ENCODE measurements at regions not wholly inside any gene's neighbourhood (a gene's known extent, or its start where the extent isn't known, plus 50 kb on each side); places are given as distances from the start of the nearest gene placed in this dataset.

DNA sequence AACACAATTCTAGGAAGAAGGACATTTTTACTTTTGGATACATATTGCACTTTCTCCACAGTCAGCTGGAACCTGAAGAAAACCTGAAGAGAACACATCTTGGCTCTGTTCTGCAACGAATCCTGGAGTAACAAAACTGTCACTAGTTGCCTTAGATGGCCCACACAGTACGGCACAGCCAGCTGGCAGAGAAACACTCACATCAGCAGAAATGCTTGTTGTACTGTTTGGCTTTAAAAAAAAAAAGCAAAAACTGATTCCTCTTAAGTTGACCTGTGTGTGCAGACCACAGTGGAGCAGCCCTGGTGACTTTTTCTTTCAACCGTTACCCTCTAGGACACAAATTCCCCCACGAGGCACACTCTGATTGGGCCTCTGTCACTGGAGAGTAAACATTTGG is 152.3 kb upstream of the TWIST2 start:
- Histone ChIP-seq H3K4me3 (ENCODE audit: low read depth, low read length) (no peak overlapping the region), H3K36me3 (ENCODE audit: control insufficient read depth, insufficient read depth, low read length) (no peaks in the 10 kb centered on the region), H3K27me3 (ENCODE audit: control insufficient read depth, insufficient read depth, low read length) (no peaks in the 10 kb centered on the region), H3K4me1 (ENCODE audit: control insufficient read depth, insufficient read depth, low read length, poor library complexity, severe bottlenecking) (no peaks in the 10 kb centered on the region), H3K27ac (ENCODE audit: insufficient read depth, low read length, poor library complexity, severe bottlenecking) (no peak overlapping the region), H3K9me3 (ENCODE audit: control insufficient read depth in 2 of 2, low read length in 2 of 2) (no peaks in the 10 kb centered on the region)
- Mint-ChIP-seq H3K27ac (no peak overlapping the region), H3K4me1 (no peaks in the 10 kb centered on the region), H3K27me3 (no peaks in the 10 kb centered on the region), H3K36me3 (no peaks in the 10 kb centered on the region), H3K9me3 (peaks cover 0 to 1% (median 0%) of the 10 kb centered on the region in 7 donors), H3K4me3 (no peak overlapping the region)
- ATAC-seq (ENCODE audit: low read depth in 2 of 2) (no peak), DNase-seq (no peak)

DNA sequence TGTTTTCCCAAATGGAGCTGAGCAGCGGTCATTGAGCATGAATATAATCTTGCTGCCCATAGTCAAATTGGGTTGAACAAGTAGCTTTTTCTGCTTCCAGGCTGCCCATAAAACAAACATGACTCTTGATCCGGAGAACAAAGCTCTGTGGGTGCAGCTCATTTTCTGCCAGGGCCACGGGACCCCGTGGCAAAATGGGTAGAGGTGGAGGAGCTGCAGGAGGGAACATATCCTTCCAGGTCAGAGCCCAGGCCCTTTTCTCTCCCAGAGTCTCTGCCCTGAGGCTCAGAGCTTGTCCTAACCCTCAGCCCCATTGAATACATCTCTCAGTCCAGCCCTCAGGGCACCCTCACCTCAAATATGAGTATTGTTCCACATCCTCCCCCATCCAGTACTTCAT is 151.6 kb upstream of the TWIST2 start:
- H3K9me3 ChIP-seq (ENCODE audit: control insufficient read depth in 2 of 2, low read length in 2 of 2) = no peaks in the 10 kb centered on the region
- Mint-ChIP-seq H3K27me3 (no peaks in the 10 kb centered on the region), H3K36me3 (no peaks in the 10 kb centered on the region)

DNA sequence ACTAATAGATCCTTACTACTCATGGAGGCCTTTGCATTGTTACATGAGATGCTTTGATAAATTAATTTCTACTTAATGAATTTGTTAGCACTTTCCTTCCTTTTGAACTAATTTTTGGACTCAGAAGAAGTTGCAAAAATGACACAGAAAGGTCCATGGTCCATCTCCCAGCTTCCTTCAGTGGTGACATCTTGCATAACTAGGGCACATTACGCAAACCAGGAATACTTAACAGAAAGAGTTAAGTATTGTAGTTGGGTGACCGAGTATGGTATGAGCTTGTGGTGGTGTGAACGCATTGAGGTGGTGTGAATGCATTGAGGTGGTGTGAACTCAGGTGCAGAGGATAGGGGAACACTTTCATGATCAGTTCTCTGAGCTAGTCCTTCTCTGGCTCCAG is 151.1 kb upstream of the TWIST2 start:
- Histone ChIP-seq H3K9me3 (ENCODE audit: control insufficient read depth in 2 of 2, low read length in 2 of 2) (no peaks in the 10 kb centered on the region), H3K4me1 (ENCODE audit: control insufficient read depth, insufficient read depth, low read length, poor library complexity, severe bottlenecking) (no peaks in the 10 kb centered on the region), H3K27me3 (ENCODE audit: control insufficient read depth, insufficient read depth, low read length) (no peaks in the 10 kb centered on the region), H3K4me3 (ENCODE audit: low read depth, low read length) (no peak overlapping the region), H3K27ac (ENCODE audit: insufficient read depth, low read length, poor library complexity, severe bottlenecking) (no peak overlapping the region), H3K36me3 (ENCODE audit: control insufficient read depth, insufficient read depth, low read length) (no peaks in the 10 kb centered on the region)
- Mint-ChIP-seq H3K36me3 (no peaks in the 10 kb centered on the region), H3K4me3 (no peak overlapping the region), H3K27ac (no peak overlapping the region), H3K27me3 (no peaks in the 10 kb centered on the region), H3K4me1 (no peaks in the 10 kb centered on the region), H3K9me3 (peaks cover 0 to 1% (median 0%) of the 10 kb centered on the region in 7 donors)
- no peak for ATAC-seq (ENCODE audit: low read depth in 2 of 2)
- no peak for DNase-seq

More for the DNA sequence above, 151.6 kb upstream of the TWIST2 start:
- no peaks in the 10 kb centered on the region for H3K27me3 ChIP-seq (ENCODE audit: control insufficient read depth, insufficient read depth, low read length)
- Mint-ChIP-seq H3K27ac (no peak overlapping the region), H3K4me1 (no peaks in the 10 kb centered on the region), H3K4me3 (no peak overlapping the region), H3K9me3 (peaks cover 0 to 1% (median 0%) of the 10 kb centered on the region in 7 donors)
- no peaks in the 10 kb centered on the region for H3K36me3 ChIP-seq (ENCODE audit: control insufficient read depth, insufficient read depth, low read length)
- no peak overlapping the region for H3K4me3 ChIP-seq (ENCODE audit: low read depth, low read length)
- H3K27ac ChIP-seq (ENCODE audit: insufficient read depth, low read length, poor library complexity, severe bottlenecking) = no peak overlapping the region
- ATAC-seq (ENCODE audit: low read depth in 2 of 2) (no peak), DNase-seq (no peak)
- H3K4me1 ChIP-seq (ENCODE audit: control insufficient read depth, insufficient read depth, low read length, poor library complexity, severe bottlenecking) = no peaks in the 10 kb centered on the region

DNA sequence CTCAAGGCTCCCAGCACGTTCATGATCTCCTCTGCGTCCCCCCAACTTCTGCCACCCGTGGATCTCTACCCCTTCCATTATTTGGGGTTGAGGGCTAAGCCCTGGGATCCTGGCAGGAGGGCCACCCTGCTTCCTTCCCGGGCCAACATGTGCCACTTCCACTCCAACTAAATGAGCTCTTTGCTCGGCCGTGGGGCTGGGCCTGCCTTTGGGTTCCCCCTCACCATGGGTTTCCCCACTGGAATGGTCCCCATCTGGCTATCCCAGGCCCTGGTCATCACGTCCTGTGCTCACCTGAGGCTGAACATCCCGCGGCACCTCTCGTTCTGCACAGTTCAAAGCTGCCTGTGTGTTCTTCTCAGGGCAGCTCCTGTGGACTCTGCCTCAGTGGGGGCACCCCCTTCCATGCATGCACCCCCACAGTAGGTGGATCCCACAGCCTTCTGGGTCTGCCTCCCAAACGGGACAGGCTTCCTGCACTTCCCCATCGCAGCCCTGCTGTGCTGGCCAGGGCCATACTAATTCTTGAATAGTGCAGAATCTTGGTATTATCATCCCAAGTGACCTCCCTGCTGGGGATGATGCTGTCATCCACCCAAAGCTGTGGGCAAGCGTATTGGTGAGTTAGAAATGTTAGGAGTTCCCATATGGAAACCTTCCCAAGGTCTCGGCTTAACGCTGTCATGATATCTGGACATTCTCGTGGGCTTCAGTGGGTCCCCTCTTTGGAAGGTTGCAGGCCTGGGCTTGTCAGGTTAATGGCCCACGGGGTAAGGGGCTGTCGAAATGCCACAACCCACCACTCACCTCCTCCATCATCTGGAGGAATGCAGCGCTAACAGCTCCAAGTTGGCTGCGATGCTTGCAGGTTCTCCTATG is 150.5 kb upstream of the TWIST2 start:
- Mint-ChIP-seq H3K36me3 (no peaks in the 10 kb centered on the region), H3K4me3 (no peak overlapping the region), H3K4me1 (no peaks in the 10 kb centered on the region), H3K27me3 (no peaks in the 10 kb centered on the region), H3K9me3 (peaks cover 0 to 1% (median 0%) of the 10 kb centered on the region in 7 donors), H3K27ac (no peak overlapping the region)
- H3K4me1 ChIP-seq (ENCODE audit: control insufficient read depth, insufficient read depth, low read length, poor library complexity, severe bottlenecking) = no peaks in the 10 kb centered on the region
- H3K27ac ChIP-seq (ENCODE audit: insufficient read depth, low read length, poor library complexity, severe bottlenecking) = no peak overlapping the region
- no peak for DNase-seq
- no peaks in the 10 kb centered on the region for H3K36me3 ChIP-seq (ENCODE audit: control insufficient read depth, insufficient read depth, low read length)
- ATAC-seq (ENCODE audit: low read depth in 2 of 2) = no peak
- no peak overlapping the region for H3K4me3 ChIP-seq (ENCODE audit: low read depth, low read length)
- H3K9me3 ChIP-seq (ENCODE audit: control insufficient read depth in 2 of 2, low read length in 2 of 2) = no peaks in the 10 kb centered on the region
- H3K27me3 ChIP-seq (ENCODE audit: control insufficient read depth, insufficient read depth, low read length) = no peaks in the 10 kb centered on the region

DNA sequence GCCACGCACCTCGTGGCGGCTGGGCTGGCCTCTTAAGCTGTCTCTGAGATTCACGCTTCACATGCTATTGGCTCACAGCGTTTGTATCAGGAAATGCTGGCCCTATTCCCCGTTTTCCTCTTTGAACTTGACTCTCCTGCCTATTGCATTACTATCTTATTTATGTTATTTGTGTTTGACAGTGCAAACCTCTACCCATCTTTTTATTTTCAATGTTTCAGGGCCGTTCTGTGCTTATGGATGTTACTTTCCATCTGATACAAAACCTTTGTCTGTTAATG is 149.9 kb upstream of the TWIST2 start:
- Histone ChIP-seq H3K27ac (ENCODE audit: insufficient read depth, low read length, poor library complexity, severe bottlenecking) (no peak overlapping the region), H3K9me3 (ENCODE audit: control insufficient read depth in 2 of 2, low read length in 2 of 2) (no peaks in the 10 kb centered on the region), H3K36me3 (ENCODE audit: control insufficient read depth, insufficient read depth, low read length) (no peaks in the 10 kb centered on the region), H3K4me3 (ENCODE audit: low read depth, low read length) (no peak overlapping the region), H3K27me3 (ENCODE audit: control insufficient read depth, insufficient read depth, low read length) (no peaks in the 10 kb centered on the region), H3K4me1 (ENCODE audit: control insufficient read depth, insufficient read depth, low read length, poor library complexity, severe bottlenecking) (no peaks in the 10 kb centered on the region)
- Mint-ChIP-seq H3K4me3 (no peak overlapping the region), H3K9me3 (peaks cover 0 to 1% (median 0%) of the 10 kb centered on the region in 7 donors), H3K27ac (no peak overlapping the region), H3K27me3 (no peaks in the 10 kb centered on the region), H3K4me1 (no peaks in the 10 kb centered on the region), H3K36me3 (no peaks in the 10 kb centered on the region)
- no peak for DNase-seq
- no peak for ATAC-seq (ENCODE audit: low read depth in 2 of 2)

DNA sequence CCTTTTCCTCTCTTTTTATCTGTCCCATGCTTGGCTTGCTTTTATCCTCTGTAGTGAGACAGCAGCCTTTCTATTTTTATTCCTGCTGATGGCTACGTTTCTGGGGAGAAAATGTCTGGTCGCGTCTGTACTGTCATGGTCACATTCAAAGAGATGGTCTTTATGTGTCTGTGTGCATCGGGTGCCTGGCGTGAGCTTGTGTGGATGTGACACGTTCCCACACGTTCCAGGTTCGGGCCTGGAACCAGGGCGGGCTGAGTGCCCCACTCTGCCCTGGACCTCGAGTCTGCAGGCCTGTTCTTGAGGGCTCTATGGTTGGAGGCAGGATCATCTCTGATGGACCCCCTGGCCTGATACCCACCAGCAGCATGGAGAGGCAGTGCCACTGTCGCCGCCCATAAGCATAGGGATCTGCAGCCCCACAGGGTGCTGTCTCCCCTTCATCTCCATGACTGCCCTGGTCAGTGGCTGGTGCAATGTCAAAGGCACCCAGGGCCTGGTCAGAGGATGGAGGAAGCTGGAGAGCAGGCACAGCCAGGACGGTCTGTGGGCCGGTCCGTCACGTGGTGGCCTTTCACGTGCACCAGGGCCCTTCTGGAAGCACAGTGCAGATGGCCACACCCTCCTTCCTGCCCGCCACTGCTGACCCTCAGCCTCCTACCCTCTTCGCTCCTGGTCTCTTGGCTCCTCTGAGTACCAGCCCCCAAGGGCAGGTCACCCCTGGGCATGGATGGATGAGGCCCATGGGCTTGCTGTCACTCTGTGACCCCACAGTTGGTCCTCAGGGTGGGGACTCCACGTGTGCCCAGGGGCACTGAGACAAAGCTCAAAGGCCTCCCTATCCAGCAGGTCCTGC is 149.2 kb upstream of the TWIST2 start:
- H3K36me3 ChIP-seq (ENCODE audit: control insufficient read depth, insufficient read depth, low read length) = no peaks in the 10 kb centered on the region
- no peaks in the 10 kb centered on the region for H3K27me3 Mint-ChIP-seq
- no peaks in the 10 kb centered on the region for H3K4me1 Mint-ChIP-seq
- peaks cover 0 to 1% (median 0%) of the 10 kb centered on the region in 7 donors for H3K9me3 Mint-ChIP-seq
- ATAC-seq (ENCODE audit: low read depth in 2 of 2) = no peak
- no peaks in the 10 kb centered on the region for H3K27me3 ChIP-seq (ENCODE audit: control insufficient read depth, insufficient read depth, low read length)
- H3K4me1 ChIP-seq (ENCODE audit: control insufficient read depth, insufficient read depth, low read length, poor library complexity, severe bottlenecking) = no peaks in the 10 kb centered on the region
- no peak overlapping the region for H3K4me3 Mint-ChIP-seq
- H3K4me3 ChIP-seq (ENCODE audit: low read depth, low read length) = no peak overlapping the region
- H3K27ac ChIP-seq (ENCODE audit: insufficient read depth, low read length, poor library complexity, severe bottlenecking) = no peak overlapping the region
- H3K27ac Mint-ChIP-seq = no peak overlapping the region
- DNase-seq = no peak
- no peaks in the 10 kb centered on the region for H3K36me3 Mint-ChIP-seq
- no peaks in the 10 kb centered on the region for H3K9me3 ChIP-seq (ENCODE audit: control insufficient read depth in 2 of 2, low read length in 2 of 2)

DNA sequence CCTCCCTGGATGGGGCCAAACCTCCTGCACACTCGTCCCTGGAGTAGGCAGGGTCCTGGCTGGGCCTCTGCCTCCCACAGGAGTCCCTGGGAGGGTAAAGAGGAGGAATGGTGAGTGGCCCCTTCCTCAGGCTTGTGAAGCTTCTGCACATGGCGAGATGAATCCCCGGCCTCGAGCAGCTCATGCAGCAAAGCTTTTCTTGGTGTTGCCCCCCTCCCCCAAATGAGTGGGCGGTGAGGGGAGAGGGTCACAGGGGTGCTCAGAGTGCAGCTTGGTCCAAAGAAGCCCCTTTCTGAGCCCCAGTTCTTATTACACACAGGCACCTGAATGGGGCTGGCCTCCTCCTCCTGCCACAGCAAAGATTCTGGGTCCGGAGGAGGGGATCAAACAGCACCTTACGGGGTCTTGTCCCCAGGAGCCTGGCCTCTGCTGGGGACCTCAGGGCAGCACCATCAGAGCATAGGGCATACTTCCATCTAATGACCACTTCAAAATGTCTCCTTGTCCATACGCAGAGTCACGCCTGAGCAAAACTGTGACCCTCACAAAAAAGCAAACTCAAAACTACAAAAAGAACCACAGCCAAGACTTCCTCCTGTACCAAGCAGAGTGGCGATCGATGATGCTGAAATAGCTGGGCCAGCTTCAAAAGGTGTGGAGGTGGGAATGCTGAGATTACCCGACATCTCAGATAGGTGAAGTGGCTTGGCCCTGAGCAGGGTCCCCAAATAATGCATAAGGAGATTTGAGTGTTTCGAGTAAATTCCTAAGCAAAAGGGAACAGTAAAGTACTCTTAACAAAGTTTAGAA is 148.4 kb upstream of the TWIST2 start:
- DNase-seq (no peak), ATAC-seq (ENCODE audit: low read depth in 2 of 2) (no peak)
- Histone ChIP-seq H3K36me3 (ENCODE audit: control insufficient read depth, insufficient read depth, low read length) (no peaks in the 10 kb centered on the region), H3K27ac (ENCODE audit: insufficient read depth, low read length, poor library complexity, severe bottlenecking) (no peak overlapping the region), H3K9me3 (ENCODE audit: control insufficient read depth in 2 of 2, low read length in 2 of 2) (no peaks in the 10 kb centered on the region), H3K27me3 (ENCODE audit: control insufficient read depth, insufficient read depth, low read length) (no peaks in the 10 kb centered on the region), H3K4me1 (ENCODE audit: control insufficient read depth, insufficient read depth, low read length, poor library complexity, severe bottlenecking) (no peaks in the 10 kb centered on the region), H3K4me3 (ENCODE audit: low read depth, low read length) (no peak overlapping the region)
- H3K27me3 Mint-ChIP-seq = no peaks in the 10 kb centered on the region
- H3K4me1 Mint-ChIP-seq = no peaks in the 10 kb centered on the region
- H3K4me3 Mint-ChIP-seq = no peak overlapping the region
- no peaks in the 10 kb centered on the region for H3K36me3 Mint-ChIP-seq
- H3K9me3 Mint-ChIP-seq = peaks cover 0 to 1% (median 0%) of the 10 kb centered on the region in 7 donors
- H3K27ac Mint-ChIP-seq = no peak overlapping the region
